Osteoblast (primary cell): ENCODE measurements at regions not wholly inside any gene's neighbourhood (a gene's known extent, or its start where the extent isn't known, plus 50 kb on each side); places are given as distances from the start of the nearest gene placed in this dataset.

Source experiments
- DNase-seq: peaks from one replicate; pipeline ENCODE4 v3.0.0; 2011; ENCODE audit warnings: low spot score, mixed read lengths; ENCODE audit not compliant: insufficient read length; ENCODE audit errors: missing footprints
- H2AFZ ChIP-seq: 2 replicates; pipeline ENCODE4 v1.6.0; 2011; ENCODE audit warnings: mild to moderate bottlenecking, low read length
- H3K27ac ChIP-seq: 2 replicates; pipeline ENCODE4 v1.5.1; 2011; ENCODE audit warnings: mild to moderate bottlenecking, low read depth, low read length, moderate library complexity
- H3K27me3 ChIP-seq: 2 replicates; pipeline ENCODE4 v1.6.0; 2012; ENCODE audit warnings: mild to moderate bottlenecking, control low read depth, inconsistent platforms, low read length, moderate library complexity; ENCODE audit not compliant: insufficient read depth
- H3K36me3 ChIP-seq: 2 replicates; pipeline ENCODE4 v1.5.1; 2011; ENCODE audit warnings: mild to moderate bottlenecking, low read length, control low read depth, moderate library complexity; ENCODE audit not compliant: insufficient read depth
- H3K4me1 ChIP-seq: 2 replicates; pipeline ENCODE4 v1.5.1; 2011; ENCODE audit warnings: mild to moderate bottlenecking, low read length, control low read depth, moderate library complexity; ENCODE audit not compliant: insufficient read depth
- H3K4me2 ChIP-seq: 2 replicates; pipeline ENCODE4 v1.6.0; 2011; ENCODE audit warnings: mild to moderate bottlenecking, low read length; ENCODE audit not compliant: insufficient read depth
- H3K4me3 ChIP-seq: fragments of 200-600 bp; sonication (generic); 3 replicates; pipeline ENCODE4 v1.5.1; 2012; ENCODE audit warnings: mild to moderate bottlenecking, low read length, inconsistent platforms; ENCODE audit not compliant: insufficient read depth
- H3K79me2 ChIP-seq: 2 replicates; pipeline ENCODE4 v1.6.0; 2012; ENCODE audit warnings: mild to moderate bottlenecking, low read length, control low read depth, inconsistent platforms; ENCODE audit not compliant: insufficient read depth
- H3K9me3 ChIP-seq: 2 replicates; pipeline ENCODE4 v1.5.1; 2011; ENCODE audit warnings: low read depth, low read length, control low read depth
- H4K20me1 ChIP-seq: 2 replicates; pipeline ENCODE4 v1.6.0; 2012; ENCODE audit warnings: mild to moderate bottlenecking, low read length, control low read depth; ENCODE audit not compliant: insufficient read depth
- TF ChIP-seq, protein P1 (sequence below): IDR thresholded peaks from 2 replicates; pipeline ENCODE4 v1.5.1; 2011; ENCODE audit warnings: mild to moderate bottlenecking, low read depth, low read length, moderate library complexity; ENCODE audit errors: extremely low read depth

DNA sequence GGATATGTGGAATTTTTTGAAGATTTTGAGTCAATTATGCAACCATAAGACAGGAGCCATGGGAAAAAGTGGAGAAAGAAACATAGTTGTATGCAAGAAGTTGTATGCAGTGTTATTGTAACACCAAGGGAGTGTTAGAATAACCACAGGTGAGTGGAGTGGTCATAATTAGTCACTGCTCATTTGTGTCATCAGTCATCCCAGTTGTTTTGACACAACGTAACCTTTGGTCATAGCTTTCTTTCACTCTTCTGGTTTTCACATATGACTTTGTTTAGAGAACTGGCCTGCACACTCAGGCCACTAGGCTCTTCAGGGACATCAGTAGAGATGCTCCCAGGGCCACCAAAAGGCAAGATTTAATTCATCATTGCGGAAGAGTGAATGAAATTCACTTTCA, 158.7 kb upstream of the HMHB1 start:
- TF ChIP-seq, protein P1, sequence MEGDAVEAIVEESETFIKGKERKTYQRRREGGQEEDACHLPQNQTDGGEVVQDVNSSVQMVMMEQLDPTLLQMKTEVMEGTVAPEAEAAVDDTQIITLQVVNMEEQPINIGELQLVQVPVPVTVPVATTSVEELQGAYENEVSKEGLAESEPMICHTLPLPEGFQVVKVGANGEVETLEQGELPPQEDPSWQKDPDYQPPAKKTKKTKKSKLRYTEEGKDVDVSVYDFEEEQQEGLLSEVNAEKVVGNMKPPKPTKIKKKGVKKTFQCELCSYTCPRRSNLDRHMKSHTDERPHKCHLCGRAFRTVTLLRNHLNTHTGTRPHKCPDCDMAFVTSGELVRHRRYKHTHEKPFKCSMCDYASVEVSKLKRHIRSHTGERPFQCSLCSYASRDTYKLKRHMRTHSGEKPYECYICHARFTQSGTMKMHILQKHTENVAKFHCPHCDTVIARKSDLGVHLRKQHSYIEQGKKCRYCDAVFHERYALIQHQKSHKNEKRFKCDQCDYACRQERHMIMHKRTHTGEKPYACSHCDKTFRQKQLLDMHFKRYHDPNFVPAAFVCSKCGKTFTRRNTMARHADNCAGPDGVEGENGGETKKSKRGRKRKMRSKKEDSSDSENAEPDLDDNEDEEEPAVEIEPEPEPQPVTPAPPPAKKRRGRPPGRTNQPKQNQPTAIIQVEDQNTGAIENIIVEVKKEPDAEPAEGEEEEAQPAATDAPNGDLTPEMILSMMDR, result no peak
- DNase-seq, result no peak
- peaks cover 6% of the 10 kb centered on the region for H3K4me1 ChIP-seq
- H3K9me3 ChIP-seq, result no peaks in the 10 kb centered on the region
- no peak overlapping the region for H2AFZ ChIP-seq
- H3K27me3 ChIP-seq, result no peaks in the 10 kb centered on the region
- no peaks in the 10 kb centered on the region for H4K20me1 ChIP-seq
- H3K36me3 ChIP-seq, result no peaks in the 10 kb centered on the region
- H3K4me2 ChIP-seq, result no peak overlapping the region
- H3K79me2 ChIP-seq, result no peaks in the 10 kb centered on the region
- H3K27ac ChIP-seq, result no peak overlapping the region
- H3K4me3 ChIP-seq, result no peak overlapping the region

DNA sequence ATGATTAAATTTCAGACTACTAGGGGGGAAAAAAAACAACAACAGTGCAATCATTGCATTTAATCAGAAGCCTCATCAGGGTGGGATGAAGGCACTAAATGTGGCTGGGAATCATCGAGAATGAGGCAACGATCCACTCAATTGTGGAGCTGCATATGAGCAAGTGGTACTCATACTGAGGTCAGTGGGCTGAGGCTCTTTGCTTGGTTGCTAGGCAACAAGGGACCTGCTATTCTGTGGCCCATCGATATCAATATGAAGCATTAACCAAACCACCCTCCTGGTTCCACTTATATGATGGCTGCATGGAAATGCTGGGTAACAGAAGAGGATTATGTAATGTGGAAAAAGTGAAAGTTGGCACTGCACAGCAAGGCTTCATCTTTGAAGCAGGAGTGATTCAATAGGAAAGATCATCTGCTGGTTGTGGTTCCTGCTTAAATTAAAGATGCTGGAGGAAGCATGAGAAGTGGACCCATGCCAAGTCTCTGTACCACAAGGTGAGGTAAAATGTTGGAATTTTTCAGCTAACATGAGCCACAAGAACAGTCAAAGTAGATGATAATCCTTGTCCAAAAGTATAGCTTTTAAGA, 159.8 kb upstream of the HMHB1 start:
- TF ChIP-seq, protein P1, result no peak
- Histone ChIP-seq H3K4me3 (no peak overlapping the region), H3K36me3 (no peaks in the 10 kb centered on the region), H2AFZ (no peak overlapping the region), H3K9me3 (no peaks in the 10 kb centered on the region), H3K4me2 (no peak overlapping the region), H4K20me1 (no peaks in the 10 kb centered on the region), H3K27ac (no peak overlapping the region), H3K4me1 (peaks cover 6% of the 10 kb centered on the region), H3K79me2 (no peaks in the 10 kb centered on the region), H3K27me3 (no peaks in the 10 kb centered on the region)
- DNase-seq, result no peak

DNA sequence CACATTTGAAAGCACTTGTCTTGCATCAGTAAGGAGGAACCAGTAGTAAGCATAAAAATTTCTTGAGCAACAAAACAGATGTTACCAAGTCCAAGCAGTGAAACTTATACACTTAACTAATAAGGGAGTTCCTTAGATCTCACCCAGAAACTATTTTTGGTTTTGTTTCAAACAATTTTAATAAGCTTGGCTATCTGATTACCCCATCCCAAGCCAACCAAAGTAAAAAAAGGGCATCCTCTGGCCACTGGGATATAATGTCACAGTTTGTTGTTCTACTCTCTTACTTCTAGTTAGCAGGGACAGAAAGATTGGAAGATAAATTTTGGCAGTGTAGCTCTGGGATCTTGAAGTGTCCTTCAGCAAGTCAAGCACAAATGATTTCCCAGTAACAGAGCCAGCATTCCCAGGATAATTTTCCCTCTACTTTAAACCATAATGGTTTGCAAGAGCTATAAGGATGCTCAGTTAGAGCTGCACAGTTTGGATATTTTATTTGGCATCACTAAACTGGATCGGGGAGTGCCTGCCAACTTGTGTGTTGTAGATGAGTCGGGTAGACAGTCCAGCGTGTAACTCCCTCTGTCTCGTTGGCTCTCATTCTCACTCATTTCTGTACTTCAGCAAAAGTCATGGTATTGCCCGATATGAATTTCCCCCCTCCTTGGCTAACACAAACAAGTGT, 161.9 kb upstream of the HMHB1 start:
- peak; percentile 18 for DNase-seq
- no peaks in the 10 kb centered on the region for H3K9me3 ChIP-seq
- no peaks in the 10 kb centered on the region for H3K36me3 ChIP-seq
- H3K27ac ChIP-seq, result no peak overlapping the region
- peak overlapping the region; percentile 49 for H2AFZ ChIP-seq
- peaks cover 6% of the 10 kb centered on the region for H3K4me1 ChIP-seq
- H3K27me3 ChIP-seq, result no peaks in the 10 kb centered on the region
- no peaks in the 10 kb centered on the region for H3K79me2 ChIP-seq
- H3K4me3 ChIP-seq, result no peak overlapping the region
- TF ChIP-seq, protein P1, result no peak
- peak overlapping the region; percentile 35 for H3K4me2 ChIP-seq
- H4K20me1 ChIP-seq, result no peaks in the 10 kb centered on the region

DNA sequence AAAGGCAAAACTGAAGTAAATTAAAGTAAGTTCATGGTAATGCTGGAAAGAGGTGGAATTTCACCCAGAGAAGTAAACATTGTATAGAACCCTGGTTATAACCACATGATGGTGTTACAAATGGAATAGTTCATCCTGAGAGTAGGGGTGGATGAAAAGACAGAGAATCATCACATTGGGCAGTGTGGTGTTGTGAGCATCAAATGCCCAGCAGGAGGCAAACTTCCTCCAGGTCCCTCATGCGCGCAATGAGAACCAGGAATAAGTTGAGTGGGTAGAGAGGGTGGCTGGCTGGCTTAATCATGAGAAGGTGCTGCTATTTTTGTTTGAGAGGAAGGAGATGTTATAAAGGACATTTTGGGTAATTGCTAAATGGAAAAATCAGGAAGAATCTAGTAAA, 163.3 kb upstream of the HMHB1 start:
- Histone ChIP-seq H4K20me1 (no peaks in the 10 kb centered on the region), H3K4me2 (no peak overlapping the region), H3K9me3 (no peaks in the 10 kb centered on the region), H3K4me3 (no peak overlapping the region), H3K4me1 (peaks cover 6% of the 10 kb centered on the region), H3K27ac (no peak overlapping the region), H3K36me3 (no peaks in the 10 kb centered on the region), H3K79me2 (no peaks in the 10 kb centered on the region), H3K27me3 (no peaks in the 10 kb centered on the region), H2AFZ (no peak overlapping the region)
- TF ChIP-seq, protein P1, result peak; percentile 7
- DNase-seq, result no peak
